HG03196 (cell line): ENCODE measurements at regions not wholly inside any gene's neighbourhood (a gene's known extent, or its start where the extent isn't known, plus 50 kb on each side); places are given as distances from the start of the nearest gene placed in this dataset.

Experiments
- ATAC-seq: cut with Tn5 transposase; IDR thresholded peaks from one replicate; pipeline ENCODE4 v1.9.1; 2021; ENCODE audit not compliant: unreplicated experiment

- no peak for ATAC-seq
These were observed 50.0 kb upstream of the LIMCH1 start for GRCh38 chr4:41487868-41488440.
